ENCODE measurements at regions not wholly inside any gene's neighbourhood (a gene's known extent, or its start where the extent isn't known, plus 50 kb on each side); places are given as distances from the start of the nearest gene placed in this dataset.

DNA sequence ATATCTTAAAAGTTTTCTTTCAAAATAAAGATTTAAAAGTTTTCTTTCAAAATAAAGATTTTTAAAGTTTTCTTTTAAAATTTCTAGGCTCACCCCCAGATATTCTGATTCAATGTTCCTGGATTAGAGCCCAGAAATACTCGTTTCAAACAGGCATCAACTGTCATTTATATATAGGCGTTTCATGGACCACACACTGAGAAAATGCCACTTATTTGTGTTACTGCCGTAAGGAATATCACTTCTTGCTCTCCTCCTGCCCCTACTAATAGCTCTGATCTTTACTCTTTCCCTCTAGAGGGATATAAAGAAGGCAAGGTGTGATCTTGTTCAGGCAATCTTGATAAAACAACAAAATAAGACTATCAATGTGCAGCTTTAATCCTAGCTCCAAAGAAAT lies 1324.1 kb downstream of the CDH8 start:
- no peak for TF ChIP-seq POLR2A (IDR thresholded peaks at IDR 0.05)
- TF ChIP-seq, protein P1, sequence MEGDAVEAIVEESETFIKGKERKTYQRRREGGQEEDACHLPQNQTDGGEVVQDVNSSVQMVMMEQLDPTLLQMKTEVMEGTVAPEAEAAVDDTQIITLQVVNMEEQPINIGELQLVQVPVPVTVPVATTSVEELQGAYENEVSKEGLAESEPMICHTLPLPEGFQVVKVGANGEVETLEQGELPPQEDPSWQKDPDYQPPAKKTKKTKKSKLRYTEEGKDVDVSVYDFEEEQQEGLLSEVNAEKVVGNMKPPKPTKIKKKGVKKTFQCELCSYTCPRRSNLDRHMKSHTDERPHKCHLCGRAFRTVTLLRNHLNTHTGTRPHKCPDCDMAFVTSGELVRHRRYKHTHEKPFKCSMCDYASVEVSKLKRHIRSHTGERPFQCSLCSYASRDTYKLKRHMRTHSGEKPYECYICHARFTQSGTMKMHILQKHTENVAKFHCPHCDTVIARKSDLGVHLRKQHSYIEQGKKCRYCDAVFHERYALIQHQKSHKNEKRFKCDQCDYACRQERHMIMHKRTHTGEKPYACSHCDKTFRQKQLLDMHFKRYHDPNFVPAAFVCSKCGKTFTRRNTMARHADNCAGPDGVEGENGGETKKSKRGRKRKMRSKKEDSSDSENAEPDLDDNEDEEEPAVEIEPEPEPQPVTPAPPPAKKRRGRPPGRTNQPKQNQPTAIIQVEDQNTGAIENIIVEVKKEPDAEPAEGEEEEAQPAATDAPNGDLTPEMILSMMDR (IDR thresholded peaks at IDR 0.05) = no peak
